Keratinocyte (primary cell): ENCODE measurements at regions not wholly inside any gene's neighbourhood (a gene's known extent, or its start where the extent isn't known, plus 50 kb on each side); places are given as distances from the start of the nearest gene placed in this dataset.

ENCODE experiments used
- DNase-seq: peaks from one replicate; pipeline ENCODE4 v3.0.0-alpha.2; 2011; ENCODE audit warnings: low read depth, missing footprints, low spot score
- FAIRE-seq: peaks from 2 replicates; lab custom pipeline; 2011; peaks lifted over from hg19 to GRCh38; lab: Jason Lieb, UNC
- H2AFZ ChIP-seq: 2 replicates; pipeline ENCODE4 v1.6.0; 2012; ENCODE audit warnings: low read length, control low read depth, inconsistent platforms; ENCODE audit not compliant: control insufficient read depth
- H3K27ac ChIP-seq: 2 replicates; pipeline ENCODE4 v1.5.1; 2011; ENCODE audit warnings: low read length; ENCODE audit not compliant: control insufficient read depth, insufficient read depth
- H3K27me3 ChIP-seq: 3 replicates; pipeline ENCODE4 v1.6.0; 2011; ENCODE audit warnings: low read length; ENCODE audit not compliant: control insufficient read depth, insufficient read depth; ENCODE audit errors: extremely low read depth
- H3K36me3 ChIP-seq, 2 experiments: 2 replicates in 1 of 2; 3 replicates in 1 of 2; pipeline ENCODE4 v1.5.1; 2011; ENCODE audit warnings: low read length in 2 of 2, mild to moderate bottlenecking in 1 of 2; ENCODE audit not compliant: control insufficient read depth in 2 of 2, insufficient read depth in 2 of 2; ENCODE audit errors: extremely low read depth in 1 of 2
- H3K4me1 ChIP-seq: 3 replicates; pipeline ENCODE4 v1.5.1; 2011; ENCODE audit warnings: low read length; ENCODE audit not compliant: control insufficient read depth, insufficient read depth; ENCODE audit errors: extremely low read depth
- H3K4me2 ChIP-seq: 3 replicates; pipeline ENCODE4 v1.6.0; 2011; ENCODE audit warnings: low read depth, low read length; ENCODE audit not compliant: control insufficient read depth, insufficient read depth; ENCODE audit errors: extremely low read depth
- H3K4me3 ChIP-seq, 3 experiments: fragments of 200-600 bp in 1 of 3; sonication (generic) in 1 of 3; 2 replicates in 2 of 3; 3 replicates in 1 of 3; pipeline ENCODE4 v1.5.1; 2011 to 2016; ENCODE audit warnings: low read length in 3 of 3, mild to moderate bottlenecking in 3 of 3, control low read depth in 2 of 3, inconsistent platforms in 1 of 3, low read depth in 1 of 3, mixed read lengths in 1 of 3, mixed run types in 1 of 3, moderate library complexity in 1 of 3; ENCODE audit not compliant: control insufficient read depth in 2 of 3, insufficient read depth in 2 of 3; ENCODE audit errors: extremely low read depth in 1 of 3
- H3K79me2 ChIP-seq: 2 replicates; pipeline ENCODE4 v1.6.0; 2012; ENCODE audit warnings: low read length; ENCODE audit not compliant: control insufficient read depth, insufficient read depth
- H3K9ac ChIP-seq: 3 replicates; pipeline ENCODE4 v1.6.0; 2011; ENCODE audit warnings: low read length; ENCODE audit not compliant: control insufficient read depth, insufficient read depth; ENCODE audit errors: extremely low read depth
- H3K9me1 ChIP-seq: 3 replicates; pipeline ENCODE4 v1.6.0; 2011; ENCODE audit warnings: low read length; ENCODE audit not compliant: control insufficient read depth, insufficient read depth; ENCODE audit errors: extremely low read depth
- H3K9me3 ChIP-seq: 2 replicates; pipeline ENCODE4 v1.5.1; 2012; ENCODE audit warnings: low read depth, low read length; ENCODE audit not compliant: control insufficient read depth
- H4K20me1 ChIP-seq: 3 replicates; pipeline ENCODE4 v1.6.0; 2011; ENCODE audit warnings: low read length; ENCODE audit not compliant: control insufficient read depth, insufficient read depth; ENCODE audit errors: extremely low read depth
- EZH2 ChIP-seq: IDR thresholded peaks from one replicate; pipeline ENCODE4 v1.6.1; 2012; ENCODE audit warnings: inconsistent platforms, mild to moderate bottlenecking, low read length, moderate library complexity
- dilution Hi-C: fragments of 300-500 bp; cut with MboI; formaldehyde crosslinking; loops from one replicate; pipeline ENCODE4 v1.7.0; 2020; ENCODE audit warnings: low sequenced_read_pairs; ENCODE audit not compliant: extremely low pct_ligation_motif_present
- TF ChIP-seq, protein P1 (sequence below), 3 experiments: IDR thresholded peaks in 1 of 3; conservative IDR thresholded peaks in 1 of 3; optimal IDR thresholded peaks in 1 of 3; 2 replicates in 2 of 3; 3 replicates in 1 of 3; pipeline versions ENCODE3 to v1.5.1; 2011; ENCODE audit warnings: low read length in 3 of 3, mild to moderate bottlenecking in 3 of 3, moderate library complexity in 2 of 3, control low read depth in 1 of 3, inconsistent platforms in 1 of 3; ENCODE audit not compliant: insufficient read depth in 2 of 3; ENCODE audit errors: extremely low read depth in 1 of 3

DNA sequence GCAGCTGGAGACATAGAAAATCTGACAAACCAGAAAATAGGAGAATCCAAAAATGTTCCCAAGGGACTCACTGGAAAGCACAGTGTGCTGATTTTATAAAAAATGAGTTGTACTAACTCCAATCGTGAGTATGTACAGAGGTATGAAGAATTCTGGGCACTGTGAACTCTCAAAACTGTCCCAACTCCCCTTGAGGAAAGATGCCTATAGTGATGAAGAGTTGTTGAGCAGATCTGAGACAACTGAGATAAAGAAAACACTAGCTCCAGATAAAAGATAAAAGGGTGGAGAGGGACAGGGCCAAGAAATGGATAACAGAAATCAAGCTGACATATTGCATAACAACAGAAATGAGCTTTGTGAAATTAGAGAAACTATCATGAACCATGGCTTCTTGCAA lies 481.4 kb downstream of the MAFB start:
- H3K4me2 ChIP-seq: no peak overlapping the region

DNA sequence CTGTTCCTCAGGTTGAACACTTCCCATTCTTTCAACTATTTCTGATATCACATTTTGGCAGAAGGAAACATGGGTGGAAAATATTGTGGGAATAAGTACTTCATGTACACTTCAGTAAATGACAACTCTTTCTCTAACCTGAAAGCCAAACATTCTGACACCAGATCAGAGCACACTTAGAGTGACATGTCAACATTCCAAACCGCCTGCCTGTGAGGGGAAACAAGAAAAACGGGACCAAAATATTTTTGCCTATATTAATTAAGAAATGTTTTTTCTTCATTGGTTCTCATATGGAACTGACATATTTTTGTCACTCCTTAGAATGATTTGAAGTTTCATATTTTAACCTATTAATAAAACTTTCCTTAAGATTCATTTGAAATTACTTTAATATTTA lies 483.1 kb downstream of the MAFB start:
- dilution Hi-C loops: no loop called here
- TF ChIP-seq, protein P1, sequence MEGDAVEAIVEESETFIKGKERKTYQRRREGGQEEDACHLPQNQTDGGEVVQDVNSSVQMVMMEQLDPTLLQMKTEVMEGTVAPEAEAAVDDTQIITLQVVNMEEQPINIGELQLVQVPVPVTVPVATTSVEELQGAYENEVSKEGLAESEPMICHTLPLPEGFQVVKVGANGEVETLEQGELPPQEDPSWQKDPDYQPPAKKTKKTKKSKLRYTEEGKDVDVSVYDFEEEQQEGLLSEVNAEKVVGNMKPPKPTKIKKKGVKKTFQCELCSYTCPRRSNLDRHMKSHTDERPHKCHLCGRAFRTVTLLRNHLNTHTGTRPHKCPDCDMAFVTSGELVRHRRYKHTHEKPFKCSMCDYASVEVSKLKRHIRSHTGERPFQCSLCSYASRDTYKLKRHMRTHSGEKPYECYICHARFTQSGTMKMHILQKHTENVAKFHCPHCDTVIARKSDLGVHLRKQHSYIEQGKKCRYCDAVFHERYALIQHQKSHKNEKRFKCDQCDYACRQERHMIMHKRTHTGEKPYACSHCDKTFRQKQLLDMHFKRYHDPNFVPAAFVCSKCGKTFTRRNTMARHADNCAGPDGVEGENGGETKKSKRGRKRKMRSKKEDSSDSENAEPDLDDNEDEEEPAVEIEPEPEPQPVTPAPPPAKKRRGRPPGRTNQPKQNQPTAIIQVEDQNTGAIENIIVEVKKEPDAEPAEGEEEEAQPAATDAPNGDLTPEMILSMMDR (optimal IDR thresholded peaks at IDR 0.05 in 1 of 3, IDR thresholded peaks at IDR 0.05 in 1 of 3, conservative IDR thresholded peaks at IDR 0.05 in 1 of 3; ENCODE audit: extremely low read depth in 1 of 3, insufficient read depth in 2 of 3, low read length in 3 of 3): no peak
- no peak overlapping the region for H3K4me2 ChIP-seq
- no peak overlapping the region for H2AFZ ChIP-seq
- FAIRE-seq (no peak), DNase-seq (no peak)
- no peaks in the 10 kb centered on the region for H3K9me1 ChIP-seq
- H4K20me1 ChIP-seq: no peaks in the 10 kb centered on the region
- H3K79me2 ChIP-seq: no peaks in the 10 kb centered on the region
- no peaks in the 10 kb centered on the region for H3K4me1 ChIP-seq
- no peaks in the 10 kb centered on the region for H3K9me3 ChIP-seq
- H3K27ac ChIP-seq: no peak overlapping the region
- no peaks in the 10 kb centered on the region for H3K36me3 ChIP-seq
- H3K4me3 ChIP-seq: no peak overlapping the region
- H3K27me3 ChIP-seq: no peaks in the 10 kb centered on the region
- no peak overlapping the region for H3K9ac ChIP-seq

More for the DNA sequence above, 481.4 kb downstream of the MAFB start:
- no peak for DNase-seq
- Histone ChIP-seq H3K4me3 (no peak overlapping the region), H3K36me3 (no peaks in the 10 kb centered on the region), H4K20me1 (no peaks in the 10 kb centered on the region), H3K4me1 (no peaks in the 10 kb centered on the region), H3K9ac (no peak overlapping the region), H3K9me1 (no peaks in the 10 kb centered on the region), H3K27me3 (no peaks in the 10 kb centered on the region), H3K79me2 (no peaks in the 10 kb centered on the region), H3K9me3 (no peaks in the 10 kb centered on the region), H2AFZ (no peak overlapping the region), H3K27ac (no peak overlapping the region)
- no peak for TF ChIP-seq EZH2
- TF ChIP-seq, protein P1 (optimal IDR thresholded peaks at IDR 0.05 in 1 of 3, IDR thresholded peaks at IDR 0.05 in 1 of 3, conservative IDR thresholded peaks at IDR 0.05 in 1 of 3; ENCODE audit: extremely low read depth in 1 of 3, insufficient read depth in 2 of 3, low read length in 3 of 3): no peak
- no peak for FAIRE-seq
- dilution Hi-C loops: no loop called here
